Right lobe of liver (tissue), 4 donors: ENCODE measurements at regions not wholly inside any gene's neighbourhood (a gene's known extent, or its start where the extent isn't known, plus 50 kb on each side); places are given as distances from the start of the nearest gene placed in this dataset.
"Not testable (repeated sequence)": the region's sequence is repeated elsewhere in the genome, so short reads cannot be mapped to it uniquely, and the experiment has no call there.

ENCODE experiments used
- CTCF ChIP-seq, 4 donors: fragments of 200-600 bp in 3 of 4; fragments of 450-650 bp in 1 of 4; IDR thresholded peaks; one replicate each; pipeline versions ENCODE4 v1.5.1 to v1.8.0; 2016 to 2022; ENCODE audit warnings: antibody characterized with exemption in 4 of 4, mild to moderate bottlenecking in 2 of 4
- POLR2A ChIP-seq: fragments of 450-650 bp; IDR thresholded peaks from one replicate; pipeline ENCODE4 v1.6.1; 2017; ENCODE audit warnings: antibody characterized with exemption, mild to moderate bottlenecking
- donor health status: DM: no; HTN: no; CAD: no.
- donor health status: DM: no; HTN: no; CAD: no.
- donor health status: DM: no; HTN: yes; CAD: no.

DNA sequence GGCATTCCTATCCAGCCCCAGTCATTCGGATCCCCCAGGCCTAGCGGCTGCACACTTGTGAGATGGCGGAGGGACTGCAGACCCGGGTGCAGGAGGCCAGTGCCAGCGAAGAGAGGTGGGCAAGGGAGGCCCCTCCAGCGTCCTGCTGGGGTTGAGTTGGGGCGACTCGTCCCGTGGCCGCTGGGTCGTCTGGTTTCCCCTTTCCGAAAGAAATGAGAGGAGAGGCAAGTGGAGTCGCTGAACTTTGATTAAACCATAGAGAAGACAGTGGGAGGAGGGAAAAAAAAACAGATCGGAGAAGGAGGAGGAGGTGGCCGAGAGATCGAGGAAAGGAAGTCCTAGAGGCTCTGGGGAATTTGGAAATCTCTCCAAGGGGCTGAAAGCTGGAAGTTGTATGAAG, 465.2 kb upstream of the ZNG1F start:
- TF ChIP-seq CTCF (IDR thresholded peaks at IDR 0.05); POLR2A: not testable (repeated sequence)
